Mucosa of descending colon (tissue), 3 donors: ENCODE measurements at regions not wholly inside any gene's neighbourhood (a gene's known extent, or its start where the extent isn't known, plus 50 kb on each side); places are given as distances from the start of the nearest gene placed in this dataset.
"Not testable (repeated sequence)": the region's sequence is repeated elsewhere in the genome, so short reads cannot be mapped to it uniquely, and the experiment has no call there.

ENCODE experiments used
- ATAC-seq: fragments of 200-7000 bp; cut with Tn5 transposase; one replicate; pipeline ENCODE4 v1.9.1; 2020; ENCODE audit warnings: mild to moderate bottlenecking, moderate library complexity
- DNase-seq, 3 donors: peaks; one replicate each; pipeline ENCODE4 v3.0.0-alpha.2; 2020
- H3K36me3 ChIP-seq: fragments of 200-600 bp; one replicate; pipeline ENCODE4 v1.8.0; 2021; ENCODE audit warnings: low read depth, mild to moderate bottlenecking
- H3K4me1 ChIP-seq: fragments of 200-600 bp; one replicate; pipeline ENCODE4 v1.8.0; 2021; ENCODE audit warnings: low read depth, mild to moderate bottlenecking
- H3K4me3 ChIP-seq: fragments of 200-600 bp; one replicate; pipeline ENCODE4 v1.8.0; 2021; ENCODE audit warnings: mild to moderate bottlenecking
- H3K9me3 ChIP-seq: fragments of 200-600 bp; one replicate; pipeline ENCODE4 v1.8.0; 2021; ENCODE audit warnings: mild to moderate bottlenecking
- CTCF ChIP-seq: fragments of 200-600 bp; IDR thresholded peaks from one replicate; pipeline ENCODE4 v1.8.0; 2022; ENCODE audit warnings: antibody characterized with exemption, mild to moderate bottlenecking
- intact Hi-C, 2 donors: fragments of 100-400 bp; cut with DNase I in 1 of 2; cut with micrococcal nuclease in 1 of 2; formaldehyde crosslinking; loops; one replicate each; pipeline versions ENCODE4 v1.11.0 to v1.11.1; 2022; cut with DNase I, micrococcal nuclease
- donor health status: DM: no; HTN: no; CAD: no; lungs with moderate emphysema.
- donor health status: DM: no; HTN: no; CAD: no.
- donor health status: DM: no; HTN: yes; CAD: no.

GRCh38 chr14:22243971-22244581 lies 344.9 kb downstream of the DAD1 start:
- Histone ChIP-seq H3K4me1 (no peaks in the 10 kb centered on the region), H3K36me3 (no peaks in the 10 kb centered on the region), H3K9me3 (no peaks in the 10 kb centered on the region), H3K4me3 (no peak overlapping the region)
- no peak for DNase-seq
- TF ChIP-seq CTCF = no peak
- intact Hi-C loops = no loop called here
- ATAC-seq = no peak

DNA sequence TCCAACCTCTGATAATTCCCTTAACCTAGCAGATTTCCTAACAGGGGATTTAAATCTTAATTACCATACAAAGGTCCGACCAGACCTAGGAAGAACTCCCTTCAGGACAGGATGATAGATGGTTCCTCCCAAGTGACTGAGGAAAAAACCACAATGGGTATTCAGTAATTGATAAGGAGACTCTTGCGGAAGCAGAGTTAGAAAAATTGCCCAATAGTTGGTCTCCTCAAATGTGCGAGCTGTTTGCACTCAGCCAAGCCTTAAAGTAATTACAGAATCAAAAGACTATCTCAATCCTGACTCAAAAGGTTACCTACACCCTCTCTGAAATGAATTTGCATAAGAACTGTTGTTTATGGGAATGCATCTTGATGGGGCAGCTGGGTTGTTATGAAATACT lies 350.7 kb downstream of the DAD1 start:
- DNase-seq, H3K36me3 ChIP-seq, H3K4me1 ChIP-seq, ATAC-seq, H3K4me3 ChIP-seq, intact Hi-C loops, H3K9me3 ChIP-seq: not testable (repeated sequence)

GRCh38 chr14:22233377-22233776 lies 355.6 kb downstream of the DAD1 start:
- H3K9me3 ChIP-seq = no peaks in the 10 kb centered on the region
- H3K4me1 ChIP-seq = no peaks in the 10 kb centered on the region
- ATAC-seq (no peak), DNase-seq (no peak)
- no peak overlapping the region for H3K4me3 ChIP-seq
- no peak for TF ChIP-seq CTCF
- H3K36me3 ChIP-seq = no peaks in the 10 kb centered on the region
- intact Hi-C loops = no loop called here

DNA sequence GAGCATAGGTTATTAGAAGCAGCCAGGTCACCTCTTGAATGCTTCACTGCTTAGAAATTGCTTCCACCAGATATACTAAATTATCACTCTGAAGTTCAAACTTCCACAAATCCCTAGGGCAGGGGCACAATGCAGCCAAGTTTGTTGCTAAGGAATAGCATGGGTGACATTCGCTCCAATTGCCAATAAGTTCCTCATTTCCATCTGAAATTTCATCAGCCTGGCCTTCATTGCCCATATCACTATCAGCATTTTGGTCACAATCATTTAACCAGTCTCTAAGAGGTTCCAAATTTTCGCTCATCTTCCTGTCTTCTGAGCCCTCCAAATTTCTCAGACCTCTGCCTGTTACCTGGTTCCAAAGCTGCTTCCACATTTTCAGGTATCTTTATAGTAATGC lies 356.1 kb downstream of the DAD1 start:
- no peak for DNase-seq
- TF ChIP-seq CTCF = no peak
- no peak overlapping the region for H3K4me3 ChIP-seq
- no peaks in the 10 kb centered on the region for H3K4me1 ChIP-seq
- ATAC-seq = no peak
- no peaks in the 10 kb centered on the region for H3K9me3 ChIP-seq
- intact Hi-C loops = no loop called here
- no peaks in the 10 kb centered on the region for H3K36me3 ChIP-seq

DNA sequence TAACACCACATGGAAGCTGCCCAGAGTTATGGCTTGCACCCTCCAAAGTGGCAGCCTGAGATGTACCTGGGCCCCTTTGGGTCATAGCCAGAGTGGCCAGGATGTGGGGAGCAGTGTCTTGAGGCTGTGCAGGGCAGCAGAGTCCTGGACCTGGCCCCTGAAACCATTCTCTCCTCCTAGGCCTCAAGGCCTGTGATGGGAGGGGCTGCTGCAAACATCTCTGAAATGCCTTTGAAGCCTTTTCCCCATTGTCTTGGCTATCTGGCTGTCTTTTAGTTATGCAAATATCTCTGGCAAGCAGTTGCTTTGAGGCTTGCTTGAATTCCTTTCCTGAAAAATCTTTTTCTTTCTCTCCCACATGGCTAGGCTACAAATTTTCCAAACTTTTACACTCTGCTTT lies 356.5 kb downstream of the DAD1 start:
- no peak for TF ChIP-seq CTCF
- Histone ChIP-seq H3K4me3 (no peak overlapping the region), H3K36me3 (no peaks in the 10 kb centered on the region), H3K4me1 (no peaks in the 10 kb centered on the region), H3K9me3 (no peaks in the 10 kb centered on the region)
- intact Hi-C loops = no loop called here
- ATAC-seq (no peak), DNase-seq (no peak)

GRCh38 chr14:22231018-22231417 lies 358.0 kb downstream of the DAD1 start:
- TF ChIP-seq CTCF = no peak
- no peaks in the 10 kb centered on the region for H3K36me3 ChIP-seq
- H3K4me3 ChIP-seq = no peak overlapping the region
- intact Hi-C loops = no loop called here
- DNase-seq (no peak), ATAC-seq (peak; percentile 59)
- H3K9me3 ChIP-seq = no peaks in the 10 kb centered on the region
- H3K4me1 ChIP-seq = no peaks in the 10 kb centered on the region
